Testis (tissue), 2 donors: ENCODE measurements at regions not wholly inside any gene's neighbourhood (a gene's known extent, or its start where the extent isn't known, plus 50 kb on each side); places are given as distances from the start of the nearest gene placed in this dataset.

Experiments used
- CTCF ChIP-seq, 3 experiments: fragments of 450-650 bp in 2 of 3; fragments of 200-600 bp in 1 of 3; sonication (generic) in 1 of 3; IDR thresholded peaks; one replicate each; pipeline ENCODE4 v1.5.1; 2016 to 2019; ENCODE audit warnings: antibody characterized with exemption in 3 of 3, mild to moderate bottlenecking in 2 of 3, moderate library complexity in 1 of 3
- POLR2A ChIP-seq: fragments of 450-650 bp; IDR thresholded peaks from one replicate; pipeline ENCODE4 v1.6.1; 2017; ENCODE audit warnings: antibody characterized with exemption, mild to moderate bottlenecking, moderate library complexity

DNA sequence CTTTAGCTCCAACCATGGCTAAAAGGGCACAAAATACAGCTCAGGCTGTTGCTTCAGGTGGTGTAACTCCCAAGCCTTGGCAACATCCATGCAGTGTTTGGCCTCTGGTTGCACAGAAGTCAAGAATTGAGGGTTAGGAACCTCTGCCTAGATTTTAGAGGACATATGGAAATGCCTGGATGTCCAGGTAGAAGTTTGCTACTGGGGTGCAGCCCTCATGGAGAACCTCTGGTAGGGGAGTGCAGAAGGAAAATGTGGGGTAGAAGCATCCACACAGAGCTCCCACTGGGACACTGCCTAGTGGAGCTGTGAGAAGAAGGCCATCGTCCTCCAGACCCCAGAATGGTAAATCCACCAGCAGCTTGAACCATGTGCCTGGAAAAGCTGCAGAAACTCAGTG is 1453.8 kb upstream of the EYS start:
- TF ChIP-seq CTCF (IDR thresholded peaks at IDR 0.05) (no peak), POLR2A (no peak)
